ENCODE measurements at regions not wholly inside any gene's neighbourhood (a gene's known extent, or its start where the extent isn't known, plus 50 kb on each side); places are given as distances from the start of the nearest gene placed in this dataset.
"Not testable (repeated sequence)": the region's sequence is repeated elsewhere in the genome, so short reads cannot be mapped to it uniquely, and the experiment has no call there.

DNA sequence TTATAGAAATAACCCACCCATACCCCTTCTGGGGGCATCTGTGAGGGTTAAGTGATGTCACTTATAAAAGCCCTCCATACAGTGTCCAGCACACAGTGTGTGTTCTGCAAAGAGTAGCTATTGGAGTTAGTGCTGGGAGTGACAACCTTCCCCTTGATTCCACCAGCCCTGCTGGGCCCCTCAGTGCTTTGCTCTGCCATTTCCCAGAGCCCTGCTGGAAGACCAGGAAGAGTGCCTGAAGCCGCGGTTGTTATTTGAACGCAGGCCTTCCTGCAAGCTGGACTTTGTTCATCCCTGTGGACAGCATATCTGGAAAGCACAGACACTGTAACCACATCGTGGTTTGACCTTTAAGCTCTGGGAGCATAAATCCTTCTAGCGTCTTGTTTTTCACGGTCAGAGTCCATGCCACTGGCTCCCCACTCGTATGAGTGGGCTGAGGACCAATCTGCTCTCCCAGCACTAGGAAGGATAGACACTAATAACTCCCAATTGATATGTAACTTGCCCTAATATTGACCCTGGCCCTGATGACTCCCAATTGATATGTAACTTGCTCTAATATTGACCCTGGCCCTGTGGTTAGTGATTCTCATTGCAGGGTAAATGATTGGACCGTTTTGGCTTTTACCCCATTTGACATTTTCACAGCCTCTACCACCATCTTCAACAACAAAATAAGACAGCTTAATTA, 297.1 kb upstream of the MAF start:
- no peak for DNase-seq (ENCODE audit: low read depth in 2 of 2)

- DNase-seq (ENCODE audit: low read depth in 2 of 2), result no peak
These were observed 296.5 kb upstream of the MAF start for GRCh38 chr16:79897104-79897452.

GRCh38 chr16:79895917-79896203, 295.3 kb upstream of the MAF start:
- DNase-seq (ENCODE audit: low read depth in 2 of 2), result no peak

DNA sequence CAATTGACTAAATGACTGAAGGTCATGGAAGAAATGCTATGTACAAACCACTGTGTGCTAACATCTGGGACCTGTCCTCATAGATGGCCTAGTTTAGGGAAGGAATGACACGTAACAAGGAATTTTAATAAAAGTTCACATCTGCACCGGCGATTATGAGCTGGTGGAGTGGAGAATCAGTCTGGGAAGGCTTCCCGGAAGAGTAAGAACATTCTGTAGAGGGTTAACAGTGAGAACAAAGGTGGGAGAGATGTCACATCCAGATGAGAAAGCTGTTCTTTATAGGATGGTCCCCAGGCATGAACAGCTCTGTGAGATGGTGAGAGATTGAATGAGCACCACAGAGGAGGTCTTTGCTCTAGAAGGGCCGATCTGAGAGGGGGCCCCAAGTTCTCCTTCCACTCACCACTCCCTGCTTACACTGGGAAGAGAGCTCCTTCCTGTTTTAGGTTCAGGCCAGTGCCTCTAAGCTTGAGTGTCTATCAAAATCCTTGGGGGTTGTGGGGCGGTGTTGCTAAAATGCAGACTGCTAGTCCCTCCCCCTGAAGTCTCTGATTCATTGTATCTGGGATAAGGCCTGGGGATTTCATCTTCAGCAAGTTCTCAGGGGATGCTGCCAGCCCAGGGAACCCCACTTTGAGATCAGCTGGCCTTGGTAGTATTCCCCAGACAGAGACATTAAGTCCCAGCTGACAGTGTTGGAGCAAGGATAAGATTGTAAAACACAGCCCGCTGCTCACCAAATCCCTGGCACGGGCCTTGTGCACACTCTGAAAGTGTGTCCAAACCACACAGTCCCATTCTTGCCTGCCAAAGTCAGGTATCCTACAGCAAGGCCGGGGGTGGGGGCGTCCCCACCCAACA, 294.7 kb upstream of the MAF start:
- no peak for DNase-seq (ENCODE audit: low read depth in 2 of 2)

DNA sequence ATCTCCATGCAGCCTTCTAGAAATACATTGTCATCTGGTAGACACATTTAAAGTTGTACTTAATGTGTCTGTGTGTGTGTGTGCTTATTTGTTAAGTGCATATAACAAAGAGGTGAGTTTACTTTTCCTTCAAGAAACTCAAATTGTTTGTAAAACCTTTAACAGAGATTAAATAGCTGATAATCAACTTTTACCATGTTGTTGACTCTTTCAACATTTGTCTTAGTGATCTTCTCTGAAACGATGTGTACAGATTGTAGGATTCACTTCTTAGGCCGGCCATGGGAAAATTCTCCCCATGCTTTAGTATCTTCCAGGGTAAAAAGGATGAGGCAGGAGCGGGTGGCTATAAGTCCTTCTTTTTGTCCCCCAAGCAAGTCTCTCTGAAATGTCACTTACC, 292.9 kb upstream of the MAF start:
- no peak for DNase-seq (ENCODE audit: low read depth in 2 of 2)

DNA sequence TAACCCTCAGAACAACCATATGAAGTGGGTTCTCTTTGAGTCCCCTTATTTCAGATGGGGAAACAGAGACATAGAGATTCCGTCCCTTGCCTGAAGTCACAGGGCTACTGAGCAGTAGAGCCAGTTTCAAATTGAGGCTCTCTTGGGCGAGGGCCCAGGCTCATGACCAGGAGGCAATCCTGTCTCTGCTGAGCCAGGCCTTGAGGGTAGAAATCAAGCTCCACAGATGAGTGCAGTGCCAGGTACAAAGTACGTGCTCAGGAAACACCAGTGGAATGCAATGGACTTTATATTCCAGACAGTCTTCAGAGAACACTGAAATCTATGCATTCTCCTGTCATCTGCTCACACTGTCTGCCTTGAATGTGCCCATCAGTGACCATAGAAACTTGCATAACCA, 291.7 kb upstream of the MAF start:
- DNase-seq (ENCODE audit: low read depth in 2 of 2), result no peak

DNA sequence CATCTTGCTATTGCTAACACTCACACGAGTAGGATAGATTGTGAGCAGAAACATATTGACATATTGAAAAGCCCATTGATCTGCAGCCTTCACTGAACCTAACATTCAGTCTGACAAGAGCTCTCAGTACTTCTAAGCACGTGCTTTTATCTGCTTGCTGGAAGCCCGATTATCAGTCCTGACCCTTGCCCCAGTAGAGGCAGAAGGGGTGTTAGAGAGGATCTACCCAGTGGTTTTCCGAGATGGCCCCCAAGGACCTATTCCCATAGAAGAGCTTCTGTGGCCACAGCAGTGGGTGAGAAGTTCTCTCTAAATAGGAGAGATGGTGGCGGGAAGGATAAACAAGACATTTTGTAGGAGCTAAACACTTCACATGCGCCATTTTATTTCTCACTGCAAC, 290.9 kb upstream of the MAF start:
- no peak for DNase-seq (ENCODE audit: low read depth in 2 of 2)

- no peak for DNase-seq (ENCODE audit: low read depth in 2 of 2)
These were observed 287.3 kb upstream of the MAF start for GRCh38 chr16:79887541-79888540.

DNA sequence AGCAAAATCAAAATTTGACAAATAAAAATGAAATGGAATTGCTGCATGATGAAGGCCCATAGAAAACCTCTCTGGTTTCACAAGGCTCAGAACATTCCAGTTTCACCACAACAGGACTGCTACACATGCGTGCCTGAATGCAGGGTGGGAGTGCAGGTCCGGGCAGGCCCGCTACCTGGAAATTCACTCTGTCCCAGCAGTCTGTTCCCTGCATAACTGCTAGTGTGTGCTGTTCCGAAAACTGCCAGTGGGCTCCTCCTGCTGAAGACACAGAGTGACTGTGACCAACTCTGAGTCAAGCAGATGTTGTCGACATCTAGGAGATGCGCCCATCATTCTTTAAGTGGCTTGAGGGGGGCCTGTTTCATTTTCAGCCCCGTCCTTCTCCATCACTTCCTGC, 284.8 kb upstream of the MAF start:
- no peak for DNase-seq (ENCODE audit: low read depth in 2 of 2)

- DNase-seq (ENCODE audit: low read depth in 2 of 2), result no peak
These were observed 283.0 kb upstream of the MAF start for GRCh38 chr16:79883494-79883893.

- DNase-seq (ENCODE audit: low read depth in 2 of 2), result no peak
These were observed 281.9 kb upstream of the MAF start for GRCh38 chr16:79882340-79883005.

- DNase-seq (ENCODE audit: low read depth in 2 of 2), result not testable (repeated sequence)
These were observed 280.6 kb upstream of the MAF start for GRCh38 chr16:79881107-79881506.

- no peak for DNase-seq (ENCODE audit: low read depth in 2 of 2)
These were observed 275.8 kb upstream of the MAF start for GRCh38 chr16:79876332-79876730.

DNA sequence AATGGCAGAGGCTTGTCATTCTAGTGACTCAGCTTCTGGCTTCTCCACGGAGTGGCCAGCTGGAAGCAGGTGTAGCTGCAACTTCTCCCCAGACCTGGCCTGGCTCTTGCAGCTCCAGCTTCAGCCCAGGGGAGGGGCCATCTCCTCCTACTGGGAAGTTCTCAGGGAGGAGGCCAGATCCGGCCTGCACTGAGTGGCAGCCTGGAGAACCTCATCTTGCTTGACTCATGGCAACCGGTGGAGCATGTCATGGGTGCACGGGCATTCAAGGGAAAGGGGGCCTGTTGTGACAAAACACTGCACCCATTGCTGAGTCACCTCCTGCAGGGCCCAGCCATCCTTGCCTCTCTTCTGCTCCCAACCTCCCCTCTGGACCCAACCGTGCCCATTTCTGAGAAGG, 273.9 kb upstream of the MAF start:
- DNase-seq (ENCODE audit: low read depth in 2 of 2), result no peak

- DNase-seq (ENCODE audit: low read depth in 2 of 2), result no peak
These were observed 273.3 kb upstream of the MAF start for GRCh38 chr16:79873825-79874224.

DNA sequence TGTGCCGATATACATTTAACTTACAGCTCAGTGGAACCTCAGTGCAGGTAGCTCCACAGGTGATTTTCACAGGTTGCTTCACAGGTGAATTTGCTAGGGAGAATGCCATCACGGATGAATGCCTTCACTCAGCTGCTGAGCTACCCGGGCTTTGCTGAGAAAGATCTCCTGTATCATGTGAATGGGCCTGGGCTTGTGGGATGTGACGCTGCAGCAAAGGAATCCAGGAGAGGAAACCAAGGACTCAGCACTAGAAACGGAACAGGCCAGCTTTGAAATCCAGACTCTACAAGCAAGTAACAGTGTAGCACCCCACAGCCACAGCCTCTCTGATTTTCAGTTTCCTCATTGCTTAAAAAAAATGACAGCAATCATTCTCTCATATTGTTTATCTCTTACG, 271.4 kb upstream of the MAF start:
- no peak for DNase-seq (ENCODE audit: low read depth in 2 of 2)

DNA sequence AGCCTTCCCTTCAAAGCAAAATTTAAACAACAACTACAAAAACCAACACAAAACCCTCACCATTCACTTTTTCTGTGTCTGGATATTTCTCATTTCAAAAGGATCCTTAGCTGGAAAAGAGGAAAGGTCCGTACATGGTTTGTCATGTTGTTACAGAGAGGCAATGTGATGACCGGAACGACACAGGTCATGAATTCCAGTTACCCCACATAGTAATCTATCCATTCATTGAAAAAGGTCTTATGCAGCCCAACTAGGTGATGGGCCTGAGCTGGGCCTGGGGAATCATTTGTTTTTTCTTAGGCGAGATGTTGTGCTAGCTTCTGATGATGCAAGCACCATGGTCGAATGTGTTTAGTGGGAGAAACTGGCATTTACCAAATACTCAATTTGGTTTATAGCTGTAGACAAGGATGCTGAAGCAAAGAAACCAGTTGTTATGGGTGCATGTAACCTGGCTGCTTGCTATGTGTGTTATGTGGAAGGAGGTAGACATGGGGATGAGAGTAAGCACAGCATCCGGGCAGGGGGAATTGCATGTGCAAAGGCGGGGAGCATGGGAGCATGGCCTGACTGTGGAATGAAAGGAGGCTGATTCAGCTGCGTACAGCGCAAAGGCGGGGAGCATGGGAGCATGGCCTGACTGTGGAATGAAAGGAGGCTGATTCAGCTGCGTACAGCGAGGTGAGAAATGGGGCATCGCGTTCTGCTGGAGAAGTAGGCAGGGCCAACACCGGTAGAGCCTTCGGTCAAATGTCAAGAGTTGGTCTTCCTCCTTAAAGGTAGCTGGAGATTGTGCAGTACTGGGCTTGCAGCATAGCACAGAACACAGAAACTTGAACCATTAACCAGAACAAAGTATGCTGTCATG, 269.7 kb upstream of the MAF start:
- DNase-seq (ENCODE audit: low read depth in 2 of 2), result no peak

GRCh38 chr16:79869304-79870015, 268.9 kb upstream of the MAF start:
- DNase-seq (ENCODE audit: low read depth in 2 of 2), result no peak

DNA sequence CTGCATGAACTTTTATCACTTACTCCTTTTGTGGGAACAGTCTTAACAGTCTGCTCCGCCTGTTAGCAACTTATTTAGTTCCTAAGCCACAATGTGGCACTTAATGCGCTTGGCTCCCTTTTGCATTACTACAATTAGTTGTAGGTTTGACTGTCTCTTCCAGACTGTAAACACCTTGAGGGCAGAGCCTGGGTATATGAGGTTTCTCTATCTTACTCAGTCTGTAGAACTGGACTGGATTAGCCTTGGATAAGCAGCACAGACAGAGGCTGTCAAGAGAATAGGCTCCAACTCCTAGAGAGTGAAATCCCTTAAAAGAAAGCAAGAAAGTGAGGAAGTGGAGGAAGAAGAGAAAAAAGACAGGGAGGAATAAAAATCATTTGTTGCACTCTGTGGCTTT, 268.3 kb upstream of the MAF start:
- no peak for DNase-seq (ENCODE audit: low read depth in 2 of 2)

- no peak for DNase-seq (ENCODE audit: low read depth in 2 of 2)
These were observed 267.0 kb upstream of the MAF start for GRCh38 chr16:79867425-79867997.

Measured in activated CD8-positive, alpha-beta memory T cell treated with anti-CD3 and anti-CD28 coated beads for 4 hours (primary cell).